GM12891 (cell line): ENCODE measurements at regions not wholly inside any gene's neighbourhood (a gene's known extent, or its start where the extent isn't known, plus 50 kb on each side); places are given as distances from the start of the nearest gene placed in this dataset.

ENCODE experiments used
- POLR2A ChIP-seq: IDR thresholded peaks from 2 replicates; pipeline ENCODE4 v1.6.1; 2011; ENCODE audit warnings: low read depth, low read length, control low read depth
- POU2F2 ChIP-seq: IDR thresholded peaks from 2 replicates; pipeline ENCODE4 v1.6.1; 2011; ENCODE audit warnings: low read depth, mild to moderate bottlenecking, control low read depth, low read length, moderate library complexity

GRCh38 chr2:238716171-238716570, 131.7 kb upstream of the TWIST2 start:
- TF ChIP-seq POLR2A (no peak), POU2F2 (no peak)
